Mesenchymal stem cell (in vitro differentiated cells and primary cell): ENCODE measurements at regions not wholly inside any gene's neighbourhood (a gene's known extent, or its start where the extent isn't known, plus 50 kb on each side); places are given as distances from the start of the nearest gene placed in this dataset.

Experiments used
- DNase-seq: peaks from one replicate; pipeline ENCODE4 v3.0.0-alpha.2; 2013
- H2AFZ ChIP-seq: one replicate; pipeline ENCODE4 v1.6.1; 2013; ENCODE audit warnings: low read depth, mild to moderate bottlenecking, control low read depth, inconsistent platforms, low read length, moderate library complexity
- H2AK5ac ChIP-seq: 2 replicates; pipeline ENCODE4 v1.6.1; 2013; ENCODE audit warnings: low read length, moderate library complexity, mild to moderate bottlenecking, inconsistent platforms; ENCODE audit not compliant: severe bottlenecking
- H2BK120ac ChIP-seq: one replicate; pipeline ENCODE4 v1.6.1; 2013; ENCODE audit warnings: low read depth, mild to moderate bottlenecking, inconsistent platforms, low read length, moderate library complexity
- H2BK12ac ChIP-seq, 2 experiments: one replicate each; pipeline ENCODE4 v1.6.1; 2013; ENCODE audit warnings: inconsistent platforms in 2 of 2, low read length in 2 of 2, mild to moderate bottlenecking in 2 of 2, moderate library complexity in 2 of 2, control low read depth in 1 of 2
- H2BK15ac ChIP-seq: one replicate; pipeline ENCODE4 v1.6.1; 2013; ENCODE audit warnings: mild to moderate bottlenecking, low read depth, inconsistent platforms; ENCODE audit not compliant: poor library complexity, severe bottlenecking
- H2BK5ac ChIP-seq: 2 replicates; pipeline ENCODE4 v1.6.1; 2013; ENCODE audit warnings: low read depth, mild to moderate bottlenecking, low read length, control low read depth, inconsistent platforms; ENCODE audit not compliant: poor library complexity, severe bottlenecking
- H3K14ac ChIP-seq, 2 experiments: one replicate each; pipeline ENCODE4 v1.6.1; 2013; ENCODE audit warnings: inconsistent platforms in 2 of 2, low read length in 2 of 2, control low read depth in 1 of 2, mild to moderate bottlenecking in 1 of 2, moderate library complexity in 1 of 2
- H3K18ac ChIP-seq, 2 experiments: one replicate each; pipeline ENCODE4 v1.6.1; 2013; ENCODE audit warnings: inconsistent platforms in 2 of 2, low read length in 2 of 2, control low read depth in 1 of 2, low read depth in 1 of 2, mild to moderate bottlenecking in 1 of 2
- H3K23ac ChIP-seq, 2 experiments: one replicate each; pipeline ENCODE4 v1.6.1; 2013; ENCODE audit warnings: inconsistent platforms in 2 of 2, low read length in 2 of 2, mild to moderate bottlenecking in 2 of 2, moderate library complexity in 2 of 2, control low read depth in 1 of 2
- H3K27ac ChIP-seq: 2 replicates; pipeline ENCODE4 v1.5.1; 2013; ENCODE audit warnings: mild to moderate bottlenecking, moderate library complexity, low read length, control low read depth, inconsistent platforms; ENCODE audit not compliant: poor library complexity, severe bottlenecking
- H3K27me3 ChIP-seq, 2 experiments: 2 replicates each; pipeline versions ENCODE4 v1.6.1 to v1.7.0; 2013; ENCODE audit warnings: low read length in 2 of 2, mild to moderate bottlenecking in 2 of 2, moderate library complexity in 2 of 2, control low read depth in 1 of 2, inconsistent platforms in 1 of 2; ENCODE audit not compliant: control insufficient read depth in 1 of 2, insufficient read depth in 1 of 2
- H3K36me3 ChIP-seq, 2 experiments: 2 replicates each; pipeline versions ENCODE4 v1.6.1 to v1.7.0; 2013; ENCODE audit warnings: low read length in 2 of 2, control low read depth in 1 of 2, inconsistent platforms in 1 of 2, low read depth in 1 of 2, mild to moderate bottlenecking in 1 of 2; ENCODE audit not compliant: insufficient read depth in 2 of 2, control insufficient read depth in 1 of 2
- H3K4ac ChIP-seq, 2 experiments: one replicate each; pipeline ENCODE4 v1.6.1; 2013; ENCODE audit warnings: inconsistent platforms in 2 of 2, low read length in 2 of 2, mild to moderate bottlenecking in 2 of 2, moderate library complexity in 2 of 2, control low read depth in 1 of 2, low read depth in 1 of 2
- H3K4me1 ChIP-seq: 2 replicates; pipeline ENCODE4 v1.6.1; 2013; ENCODE audit warnings: low read depth, low read length, control low read depth; ENCODE audit not compliant: control insufficient read depth, insufficient read depth
- H3K4me2 ChIP-seq: 2 replicates; pipeline ENCODE4 v1.6.1; 2013; ENCODE audit warnings: low read length, mild to moderate bottlenecking, inconsistent platforms; ENCODE audit not compliant: poor library complexity, severe bottlenecking
- H3K4me3 ChIP-seq, 2 experiments: 2 replicates each; pipeline versions ENCODE4 v1.5.1 to v1.7.0; 2013; ENCODE audit warnings: low read length in 2 of 2, mild to moderate bottlenecking in 2 of 2, control low read depth in 1 of 2, low read depth in 1 of 2; ENCODE audit not compliant: insufficient read depth in 1 of 2
- H3K79me1 ChIP-seq: replicated peaks from 2 replicates; pipeline ENCODE4 v1.6.1; 2013; ENCODE audit warnings: mild to moderate bottlenecking, control low read depth, low read length, inconsistent platforms; ENCODE audit not compliant: poor library complexity, severe bottlenecking
- H3K9ac ChIP-seq: 2 replicates; pipeline ENCODE4 v1.7.0; 2013; ENCODE audit warnings: mild to moderate bottlenecking, low read length, moderate library complexity
- H3K9me3 ChIP-seq: 2 replicates; pipeline ENCODE4 v1.7.0; 2013; ENCODE audit warnings: mild to moderate bottlenecking, low read length; ENCODE audit not compliant: control insufficient read depth
- H4K8ac ChIP-seq: one replicate; pipeline ENCODE4 v1.6.1; 2013; ENCODE audit warnings: inconsistent platforms, mild to moderate bottlenecking, low read length, moderate library complexity
- H4K91ac ChIP-seq: one replicate; pipeline ENCODE4 v1.6.1; 2013; ENCODE audit warnings: mild to moderate bottlenecking, low read length, inconsistent platforms
- WGBS: methylation state at CpG from one replicate; pipeline ENCODE4 v1.1.7; 2013; ENCODE audit warnings: mixed read lengths; 5-methylcytosine and 5-hydroxymethylcytosine counted together

DNA sequence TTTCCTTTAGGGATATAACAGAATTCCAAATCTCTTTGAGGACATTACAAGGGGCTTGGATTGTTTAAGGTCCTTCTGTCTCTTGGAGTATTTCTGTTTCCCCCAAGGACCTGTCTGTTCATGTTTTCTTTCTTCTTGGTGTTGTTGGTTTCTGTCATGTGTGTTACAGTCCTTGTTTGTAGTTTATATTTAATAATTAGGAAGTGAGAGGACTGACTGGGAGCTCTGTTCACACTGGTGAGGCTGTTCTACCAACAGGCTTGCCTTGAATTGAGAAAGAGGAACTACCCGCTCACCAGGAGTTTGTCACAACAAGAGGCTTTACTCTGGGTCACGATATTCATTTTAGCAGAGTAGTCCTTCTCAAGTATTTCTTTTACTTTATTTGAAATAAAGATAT is 119.2 kb upstream of the SV2C start:
- no peaks in the 10 kb centered on the region for H3K9me3 ChIP-seq
- H4K8ac ChIP-seq: no peak overlapping the region
- H2BK120ac ChIP-seq: no peak overlapping the region
- no CpG with 5 or more reads among the region's 2 CpGs for WGBS
- no peak overlapping the region for H3K4me3 ChIP-seq
- H3K79me1 ChIP-seq: no peaks in the 10 kb centered on the region
- no peaks in the 10 kb centered on the region for H3K4me1 ChIP-seq
- H3K14ac ChIP-seq: no peak overlapping the region
- H3K18ac ChIP-seq: no peak overlapping the region
- no peak overlapping the region for H2AFZ ChIP-seq
- H3K4me2 ChIP-seq: no peak overlapping the region
- no peak overlapping the region for H2AK5ac ChIP-seq
- H2BK5ac ChIP-seq: no peak overlapping the region
- H3K36me3 ChIP-seq: no peaks in the 10 kb centered on the region
- H3K9ac ChIP-seq: no peak overlapping the region
- no peak overlapping the region for H4K91ac ChIP-seq
- H2BK15ac ChIP-seq: no peak overlapping the region
- H2BK12ac ChIP-seq: no peak overlapping the region
- H3K27ac ChIP-seq: no peak overlapping the region
- no peak overlapping the region for H3K4ac ChIP-seq
- no peak for DNase-seq
- peaks cover 0 to 7% of the 10 kb centered on the region in 2 experiments for H3K27me3 ChIP-seq
- H3K23ac ChIP-seq: no peak overlapping the region

GRCh38 chr5:75963554-75963953 is 119.6 kb upstream of the SV2C start:
- no peak overlapping the region for H2AK5ac ChIP-seq
- no peaks in the 10 kb centered on the region for H3K36me3 ChIP-seq
- no peak for DNase-seq
- H2BK120ac ChIP-seq: no peak overlapping the region
- H2BK5ac ChIP-seq: no peak overlapping the region
- H2BK15ac ChIP-seq: no peak overlapping the region
- no peaks in the 10 kb centered on the region for H3K79me1 ChIP-seq
- H2BK12ac ChIP-seq: no peak overlapping the region
- no peak overlapping the region for H3K4ac ChIP-seq
- peaks cover 0 to 7% of the 10 kb centered on the region in 2 experiments for H3K27me3 ChIP-seq
- H4K8ac ChIP-seq: no peak overlapping the region
- no peak overlapping the region for H3K4me2 ChIP-seq
- H3K23ac ChIP-seq: no peak overlapping the region
- no peak overlapping the region for H3K14ac ChIP-seq
- H3K4me3 ChIP-seq: no peak overlapping the region
- H3K18ac ChIP-seq: no peak overlapping the region
- H3K4me1 ChIP-seq: no peaks in the 10 kb centered on the region
- WGBS: no CpG with 5 or more reads among the region's 2 CpGs
- no peak overlapping the region for H3K27ac ChIP-seq
- no peaks in the 10 kb centered on the region for H3K9me3 ChIP-seq
- H2AFZ ChIP-seq: no peak overlapping the region
- no peak overlapping the region for H4K91ac ChIP-seq
- H3K9ac ChIP-seq: no peak overlapping the region

- no peaks in the 10 kb centered on the region for H3K4me1 ChIP-seq
- H4K91ac ChIP-seq: no peak overlapping the region
- H4K8ac ChIP-seq: no peak overlapping the region
- WGBS: 70% methylated on average over 1 of the region's 1 CpG
- H3K18ac ChIP-seq: no peak overlapping the region
- H3K9me3 ChIP-seq: peaks cover 10% of the 10 kb centered on the region
- H3K14ac ChIP-seq: no peak overlapping the region
- H2AK5ac ChIP-seq: no peak overlapping the region
- no peak overlapping the region for H2BK15ac ChIP-seq
- no peak overlapping the region for H2BK12ac ChIP-seq
- H3K4me2 ChIP-seq: no peak overlapping the region
- no peak overlapping the region for H3K27ac ChIP-seq
- H3K27me3 ChIP-seq: peaks cover 0 to 10% of the 10 kb centered on the region in 2 experiments
- no peaks in the 10 kb centered on the region for H3K79me1 ChIP-seq
- no peaks in the 10 kb centered on the region for H3K36me3 ChIP-seq
- H3K4ac ChIP-seq: no peak overlapping the region
- H2BK120ac ChIP-seq: no peak overlapping the region
- no peak overlapping the region for H3K4me3 ChIP-seq
- no peak overlapping the region for H2AFZ ChIP-seq
- no peak for DNase-seq
- H3K9ac ChIP-seq: no peak overlapping the region
- no peak overlapping the region for H2BK5ac ChIP-seq
- no peak overlapping the region for H3K23ac ChIP-seq
Measured at GRCh38 chr5:75961818-75962217, 121.4 kb upstream of the SV2C start.

DNA sequence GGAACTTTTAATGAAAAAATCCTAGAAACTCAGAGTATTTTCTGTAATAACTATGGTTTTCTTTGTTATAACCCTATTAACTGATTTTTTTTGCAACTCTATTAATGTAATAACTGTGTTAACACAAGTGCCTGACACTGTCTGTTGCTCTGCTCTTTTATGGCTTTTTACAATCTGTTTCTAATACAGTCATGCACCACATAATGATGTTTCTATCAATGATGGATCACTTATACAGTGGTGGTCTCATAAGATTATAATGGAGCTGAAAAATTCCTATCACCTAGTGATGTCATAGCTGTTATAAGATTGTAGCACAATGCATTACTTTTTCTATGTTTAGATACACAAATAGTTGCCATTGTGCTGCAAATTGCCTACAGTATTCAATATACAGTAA is 123.1 kb upstream of the SV2C start:
- Histone ChIP-seq H3K14ac (no peak overlapping the region), H2BK5ac (no peak overlapping the region), H3K27ac (no peak overlapping the region), H4K8ac (no peak overlapping the region), H3K9me3 (peaks cover 10% of the 10 kb centered on the region), H3K4me3 (no peak overlapping the region), H3K18ac (no peak overlapping the region), H3K4ac (no peak overlapping the region), H3K79me1 (no peaks in the 10 kb centered on the region), H2AK5ac (no peak overlapping the region), H3K9ac (no peak overlapping the region), H3K27me3 (peaks cover 0 to 10% of the 10 kb centered on the region in 2 experiments), H3K4me1 (no peaks in the 10 kb centered on the region), H3K23ac (no peak overlapping the region), H3K36me3 (no peaks in the 10 kb centered on the region), H2BK12ac (no peak overlapping the region), H3K4me2 (no peak overlapping the region), H2BK120ac (no peak overlapping the region), H4K91ac (no peak overlapping the region), H2BK15ac (no peak overlapping the region), H2AFZ (no peak overlapping the region)
- DNase-seq: no peak
